Osteoblast (primary cell): ENCODE measurements at regions not wholly inside any gene's neighbourhood (a gene's known extent, or its start where the extent isn't known, plus 50 kb on each side); places are given as distances from the start of the nearest gene placed in this dataset.

Experiments
- DNase-seq: peaks from one replicate; pipeline ENCODE4 v3.0.0; 2011; ENCODE audit warnings: low spot score, mixed read lengths; ENCODE audit not compliant: insufficient read length; ENCODE audit errors: missing footprints
- H2AFZ ChIP-seq: 2 replicates; pipeline ENCODE4 v1.6.0; 2011; ENCODE audit warnings: mild to moderate bottlenecking, low read length
- H3K27ac ChIP-seq: 2 replicates; pipeline ENCODE4 v1.5.1; 2011; ENCODE audit warnings: mild to moderate bottlenecking, low read depth, low read length, moderate library complexity
- H3K27me3 ChIP-seq: 2 replicates; pipeline ENCODE4 v1.6.0; 2012; ENCODE audit warnings: mild to moderate bottlenecking, control low read depth, inconsistent platforms, low read length, moderate library complexity; ENCODE audit not compliant: insufficient read depth
- H3K36me3 ChIP-seq: 2 replicates; pipeline ENCODE4 v1.5.1; 2011; ENCODE audit warnings: mild to moderate bottlenecking, low read length, control low read depth, moderate library complexity; ENCODE audit not compliant: insufficient read depth
- H3K4me1 ChIP-seq: 2 replicates; pipeline ENCODE4 v1.5.1; 2011; ENCODE audit warnings: mild to moderate bottlenecking, low read length, control low read depth, moderate library complexity; ENCODE audit not compliant: insufficient read depth
- H3K4me2 ChIP-seq: 2 replicates; pipeline ENCODE4 v1.6.0; 2011; ENCODE audit warnings: mild to moderate bottlenecking, low read length; ENCODE audit not compliant: insufficient read depth
- H3K4me3 ChIP-seq: fragments of 200-600 bp; sonication (generic); 3 replicates; pipeline ENCODE4 v1.5.1; 2012; ENCODE audit warnings: mild to moderate bottlenecking, low read length, inconsistent platforms; ENCODE audit not compliant: insufficient read depth
- H3K79me2 ChIP-seq: 2 replicates; pipeline ENCODE4 v1.6.0; 2012; ENCODE audit warnings: mild to moderate bottlenecking, low read length, control low read depth, inconsistent platforms; ENCODE audit not compliant: insufficient read depth
- H3K9me3 ChIP-seq: 2 replicates; pipeline ENCODE4 v1.5.1; 2011; ENCODE audit warnings: low read depth, low read length, control low read depth
- H4K20me1 ChIP-seq: 2 replicates; pipeline ENCODE4 v1.6.0; 2012; ENCODE audit warnings: mild to moderate bottlenecking, low read length, control low read depth; ENCODE audit not compliant: insufficient read depth
- TF ChIP-seq, protein P1 (sequence below): IDR thresholded peaks from 2 replicates; pipeline ENCODE4 v1.5.1; 2011; ENCODE audit warnings: mild to moderate bottlenecking, low read depth, low read length, moderate library complexity; ENCODE audit errors: extremely low read depth

DNA sequence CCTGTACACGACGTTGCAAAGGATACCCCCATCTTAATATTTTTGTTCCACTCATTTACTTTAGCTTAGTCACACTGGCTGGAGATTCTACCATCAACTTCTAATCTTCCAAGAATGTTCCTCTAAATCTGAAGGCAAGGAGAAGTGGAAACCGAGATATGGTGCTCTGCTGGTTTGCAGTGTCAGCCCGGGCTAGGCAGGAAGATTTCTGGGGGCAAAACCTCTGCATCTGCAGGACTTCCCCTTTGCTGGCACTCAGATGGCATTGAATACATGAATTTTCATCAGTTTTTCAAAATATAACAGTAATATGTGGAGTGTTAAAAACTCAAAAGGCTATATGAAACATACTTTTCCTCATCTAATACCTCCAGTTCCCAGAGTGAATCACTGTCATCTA, 240.4 kb downstream of the RPLP1 start:
- no peak for DNase-seq
- H3K4me2 ChIP-seq = no peak overlapping the region
- H3K79me2 ChIP-seq = no peaks in the 10 kb centered on the region
- peaks cover 8% of the 10 kb centered on the region for H3K9me3 ChIP-seq
- no peaks in the 10 kb centered on the region for H4K20me1 ChIP-seq
- H3K27ac ChIP-seq = no peak overlapping the region
- TF ChIP-seq, protein P1, sequence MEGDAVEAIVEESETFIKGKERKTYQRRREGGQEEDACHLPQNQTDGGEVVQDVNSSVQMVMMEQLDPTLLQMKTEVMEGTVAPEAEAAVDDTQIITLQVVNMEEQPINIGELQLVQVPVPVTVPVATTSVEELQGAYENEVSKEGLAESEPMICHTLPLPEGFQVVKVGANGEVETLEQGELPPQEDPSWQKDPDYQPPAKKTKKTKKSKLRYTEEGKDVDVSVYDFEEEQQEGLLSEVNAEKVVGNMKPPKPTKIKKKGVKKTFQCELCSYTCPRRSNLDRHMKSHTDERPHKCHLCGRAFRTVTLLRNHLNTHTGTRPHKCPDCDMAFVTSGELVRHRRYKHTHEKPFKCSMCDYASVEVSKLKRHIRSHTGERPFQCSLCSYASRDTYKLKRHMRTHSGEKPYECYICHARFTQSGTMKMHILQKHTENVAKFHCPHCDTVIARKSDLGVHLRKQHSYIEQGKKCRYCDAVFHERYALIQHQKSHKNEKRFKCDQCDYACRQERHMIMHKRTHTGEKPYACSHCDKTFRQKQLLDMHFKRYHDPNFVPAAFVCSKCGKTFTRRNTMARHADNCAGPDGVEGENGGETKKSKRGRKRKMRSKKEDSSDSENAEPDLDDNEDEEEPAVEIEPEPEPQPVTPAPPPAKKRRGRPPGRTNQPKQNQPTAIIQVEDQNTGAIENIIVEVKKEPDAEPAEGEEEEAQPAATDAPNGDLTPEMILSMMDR = no peak
- no peak overlapping the region for H2AFZ ChIP-seq
- H3K4me3 ChIP-seq = no peak overlapping the region
- no peaks in the 10 kb centered on the region for H3K36me3 ChIP-seq
- H3K4me1 ChIP-seq = no peaks in the 10 kb centered on the region
- H3K27me3 ChIP-seq = peaks cover 29% of the 10 kb centered on the region

DNA sequence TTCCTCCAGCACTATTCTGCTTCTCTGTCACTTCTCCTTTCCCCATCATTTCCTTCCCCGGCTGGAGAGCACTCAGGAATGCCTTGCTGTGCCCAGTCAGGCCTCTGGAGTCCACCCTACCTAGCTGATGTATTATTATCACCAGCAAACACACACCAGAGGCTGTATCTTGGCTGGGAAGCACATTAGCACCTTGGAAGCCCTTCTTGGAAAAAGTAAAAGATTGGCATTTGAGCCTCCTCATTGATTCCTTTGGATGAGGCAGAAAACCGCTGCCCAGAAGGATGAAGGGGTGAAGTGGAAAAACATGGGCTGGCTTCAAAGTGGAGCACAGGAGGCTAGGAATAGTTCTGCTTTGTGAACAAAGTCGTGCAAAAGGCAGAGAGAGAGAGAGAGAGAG, 244.3 kb downstream of the RPLP1 start:
- Histone ChIP-seq H3K9me3 (no peaks in the 10 kb centered on the region), H3K27me3 (peaks cover 37% of the 10 kb centered on the region), H2AFZ (no peak overlapping the region), H3K27ac (no peak overlapping the region), H4K20me1 (no peaks in the 10 kb centered on the region), H3K4me1 (no peaks in the 10 kb centered on the region), H3K36me3 (no peaks in the 10 kb centered on the region), H3K4me2 (no peak overlapping the region), H3K4me3 (no peak overlapping the region), H3K79me2 (no peaks in the 10 kb centered on the region)
- TF ChIP-seq, protein P1 = no peak
- no peak for DNase-seq

DNA sequence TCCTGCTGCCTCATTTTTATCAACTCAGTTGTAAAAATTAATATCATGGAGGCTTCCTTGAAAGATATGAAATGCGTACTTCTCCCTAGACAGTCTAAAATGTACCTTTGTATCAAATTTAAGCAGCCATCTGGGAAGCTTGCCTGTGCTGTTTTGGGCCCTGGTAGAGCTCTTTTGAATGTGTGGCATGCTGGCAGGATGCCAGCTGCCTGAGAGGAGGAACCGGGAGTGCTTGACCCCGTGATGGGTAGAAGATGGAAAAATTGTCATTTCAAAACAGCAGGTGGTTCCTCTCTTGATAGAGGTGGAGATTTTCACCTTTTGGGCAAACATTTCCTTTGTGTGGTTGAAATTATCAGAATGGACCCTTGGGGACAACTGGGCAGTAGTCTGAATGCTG, 245.3 kb downstream of the RPLP1 start:
- no peak overlapping the region for H3K4me2 ChIP-seq
- H3K79me2 ChIP-seq = no peaks in the 10 kb centered on the region
- H2AFZ ChIP-seq = no peak overlapping the region
- DNase-seq = no peak
- no peak overlapping the region for H3K4me3 ChIP-seq
- H3K9me3 ChIP-seq = no peaks in the 10 kb centered on the region
- H3K4me1 ChIP-seq = no peaks in the 10 kb centered on the region
- TF ChIP-seq, protein P1 = no peak
- no peaks in the 10 kb centered on the region for H4K20me1 ChIP-seq
- no peaks in the 10 kb centered on the region for H3K36me3 ChIP-seq
- H3K27ac ChIP-seq = no peak overlapping the region
- H3K27me3 ChIP-seq = peaks cover 37% of the 10 kb centered on the region

DNA sequence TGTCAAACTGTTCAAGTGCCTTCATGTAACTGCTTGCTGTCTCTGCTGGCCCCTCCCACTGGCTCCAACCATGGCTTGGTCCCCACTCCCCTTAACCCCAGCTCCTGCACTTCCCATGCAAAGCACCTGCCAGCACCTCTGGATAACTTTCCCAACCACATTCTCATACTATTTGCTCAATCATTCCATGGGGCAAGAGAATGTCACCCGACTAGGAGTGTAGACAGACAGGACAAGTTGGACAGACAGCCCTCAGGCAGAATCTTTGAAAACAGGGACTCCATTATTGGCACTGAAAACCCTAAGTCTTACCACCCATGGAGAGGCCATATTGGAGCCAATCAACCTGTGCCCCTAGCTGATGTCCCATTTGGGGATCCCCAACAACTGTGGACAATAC, 246.5 kb downstream of the RPLP1 start:
- H3K4me3 ChIP-seq = no peak overlapping the region
- DNase-seq = no peak
- peaks cover 2% of the 10 kb centered on the region for H3K4me1 ChIP-seq
- no peaks in the 10 kb centered on the region for H3K36me3 ChIP-seq
- no peaks in the 10 kb centered on the region for H4K20me1 ChIP-seq
- H2AFZ ChIP-seq = no peak overlapping the region
- no peaks in the 10 kb centered on the region for H3K9me3 ChIP-seq
- TF ChIP-seq, protein P1 = no peak
- H3K4me2 ChIP-seq = no peak overlapping the region
- H3K27ac ChIP-seq = no peak overlapping the region
- peaks cover 27% of the 10 kb centered on the region for H3K27me3 ChIP-seq
- no peaks in the 10 kb centered on the region for H3K79me2 ChIP-seq
